Choroid plexus epithelial cell (primary cell): ENCODE measurements at regions not wholly inside any gene's neighbourhood (a gene's known extent, or its start where the extent isn't known, plus 50 kb on each side); places are given as distances from the start of the nearest gene placed in this dataset.

Source experiments
- DNase-seq: peaks from one replicate; pipeline ENCODE4 v3.0.0-alpha.2; 2010; ENCODE audit warnings: low read depth
- H3K4me3 ChIP-seq: 2 replicates; pipeline ENCODE4 v1.5.1; 2011; ENCODE audit warnings: low read depth, mild to moderate bottlenecking, control low read depth, low read length, moderate library complexity
- TF ChIP-seq, protein P1 (sequence below): conservative IDR thresholded peaks from 2 replicates; pipeline ENCODE4 v1.5.1; 2011; ENCODE audit warnings: low read depth, mild to moderate bottlenecking, control low read depth, inconsistent platforms, low read length, moderate library complexity

DNA sequence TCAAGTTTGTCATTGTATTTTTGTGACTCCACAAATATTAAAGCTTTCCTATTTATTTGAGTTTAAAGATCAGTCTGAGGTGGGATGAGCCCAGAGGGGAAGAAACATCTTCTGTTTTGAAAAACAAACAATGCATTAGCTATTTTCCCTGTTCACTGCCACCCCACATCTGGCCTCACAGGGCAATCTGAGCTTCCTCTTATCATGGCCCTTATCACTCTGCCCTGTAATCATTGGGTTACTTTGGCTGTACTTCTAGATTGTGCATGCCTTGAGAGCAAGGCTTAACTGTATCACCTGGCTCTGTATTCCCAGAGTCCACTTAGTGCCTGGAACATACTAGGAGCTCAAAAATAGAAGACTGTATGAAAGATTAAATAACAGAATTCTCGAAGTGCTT, 241.6 kb upstream of the NT5C1B start:
- no peak overlapping the region for H3K4me3 ChIP-seq
- TF ChIP-seq, protein P1, sequence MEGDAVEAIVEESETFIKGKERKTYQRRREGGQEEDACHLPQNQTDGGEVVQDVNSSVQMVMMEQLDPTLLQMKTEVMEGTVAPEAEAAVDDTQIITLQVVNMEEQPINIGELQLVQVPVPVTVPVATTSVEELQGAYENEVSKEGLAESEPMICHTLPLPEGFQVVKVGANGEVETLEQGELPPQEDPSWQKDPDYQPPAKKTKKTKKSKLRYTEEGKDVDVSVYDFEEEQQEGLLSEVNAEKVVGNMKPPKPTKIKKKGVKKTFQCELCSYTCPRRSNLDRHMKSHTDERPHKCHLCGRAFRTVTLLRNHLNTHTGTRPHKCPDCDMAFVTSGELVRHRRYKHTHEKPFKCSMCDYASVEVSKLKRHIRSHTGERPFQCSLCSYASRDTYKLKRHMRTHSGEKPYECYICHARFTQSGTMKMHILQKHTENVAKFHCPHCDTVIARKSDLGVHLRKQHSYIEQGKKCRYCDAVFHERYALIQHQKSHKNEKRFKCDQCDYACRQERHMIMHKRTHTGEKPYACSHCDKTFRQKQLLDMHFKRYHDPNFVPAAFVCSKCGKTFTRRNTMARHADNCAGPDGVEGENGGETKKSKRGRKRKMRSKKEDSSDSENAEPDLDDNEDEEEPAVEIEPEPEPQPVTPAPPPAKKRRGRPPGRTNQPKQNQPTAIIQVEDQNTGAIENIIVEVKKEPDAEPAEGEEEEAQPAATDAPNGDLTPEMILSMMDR: no peak

DNA sequence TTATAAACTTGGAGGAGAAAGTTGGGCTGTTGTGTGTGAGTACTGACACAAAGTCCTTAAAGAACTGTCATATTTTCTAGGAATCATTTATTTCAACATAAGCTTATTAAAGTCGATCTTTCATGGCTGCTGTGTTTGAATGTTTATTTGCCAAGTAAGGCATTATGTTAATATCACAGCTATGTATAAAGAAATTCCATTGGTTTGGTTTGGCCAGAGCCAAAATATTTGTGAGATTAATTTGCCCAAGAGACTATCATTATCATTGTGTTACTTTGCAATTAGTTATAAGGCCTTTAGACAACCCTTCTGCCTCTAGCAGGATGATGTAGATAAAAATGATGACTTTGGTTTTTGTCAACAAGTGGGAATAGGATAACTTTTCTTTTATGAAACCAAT, 240.6 kb upstream of the NT5C1B start:
- H3K4me3 ChIP-seq: no peak overlapping the region
- peak; percentile 19 for DNase-seq
- TF ChIP-seq, protein P1: no peak

More for the DNA sequence above, 241.6 kb upstream of the NT5C1B start:
- DNase-seq: no peak

DNA sequence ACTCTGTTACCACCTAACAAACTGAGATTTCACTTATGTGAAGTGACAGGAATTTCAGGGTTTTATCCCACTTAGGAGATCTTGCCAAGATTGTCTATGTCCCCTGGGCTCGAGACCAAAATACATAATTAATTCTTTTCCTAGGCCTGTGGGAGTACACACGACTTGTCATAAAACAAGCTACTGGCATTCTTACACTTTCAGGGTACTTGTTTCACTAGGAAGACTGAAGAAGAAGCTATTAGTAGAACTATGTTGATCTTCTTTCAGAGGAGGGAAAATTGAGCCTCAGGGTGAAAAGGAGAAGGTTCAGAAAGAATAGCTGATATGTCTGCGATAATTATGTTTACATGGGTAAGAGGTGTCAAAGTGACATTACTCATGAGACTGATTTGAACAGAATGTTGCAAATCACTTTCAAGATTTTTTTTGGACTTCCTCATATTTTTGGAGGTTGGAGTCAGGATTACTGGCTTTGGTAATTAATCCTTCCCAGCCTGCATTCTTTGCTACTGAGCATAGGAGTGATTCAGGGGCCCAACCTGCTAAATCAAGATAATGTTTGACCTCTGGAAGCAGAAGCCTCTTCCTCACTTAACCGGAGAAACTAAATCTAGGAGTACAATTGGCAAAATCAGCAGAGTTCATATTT, 240.0 kb upstream of the NT5C1B start:
- H3K4me3 ChIP-seq: no peak overlapping the region
- peak; percentile 38 for DNase-seq
- TF ChIP-seq, protein P1: no peak

DNA sequence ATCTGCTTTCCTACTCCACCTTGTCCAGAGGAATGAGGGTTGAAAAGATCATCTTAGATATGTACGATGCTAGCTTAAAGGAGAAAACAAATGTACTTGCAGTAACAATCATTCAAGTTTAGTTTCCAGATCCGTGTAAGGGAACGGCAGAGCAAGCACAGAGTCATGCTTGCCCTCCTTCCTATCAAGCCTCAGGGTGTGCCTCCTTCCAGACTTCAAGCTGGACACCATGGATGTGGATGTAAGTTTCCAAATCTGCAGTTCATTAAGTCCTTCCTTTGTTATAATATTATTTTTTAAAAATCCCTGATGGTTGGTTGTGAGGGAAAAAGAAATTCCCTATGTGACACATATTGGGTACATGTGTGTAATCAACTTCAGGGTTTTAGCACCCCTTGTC, 238.9 kb upstream of the NT5C1B start:
- no peak overlapping the region for H3K4me3 ChIP-seq
- DNase-seq: no peak
- TF ChIP-seq, protein P1: no peak

DNA sequence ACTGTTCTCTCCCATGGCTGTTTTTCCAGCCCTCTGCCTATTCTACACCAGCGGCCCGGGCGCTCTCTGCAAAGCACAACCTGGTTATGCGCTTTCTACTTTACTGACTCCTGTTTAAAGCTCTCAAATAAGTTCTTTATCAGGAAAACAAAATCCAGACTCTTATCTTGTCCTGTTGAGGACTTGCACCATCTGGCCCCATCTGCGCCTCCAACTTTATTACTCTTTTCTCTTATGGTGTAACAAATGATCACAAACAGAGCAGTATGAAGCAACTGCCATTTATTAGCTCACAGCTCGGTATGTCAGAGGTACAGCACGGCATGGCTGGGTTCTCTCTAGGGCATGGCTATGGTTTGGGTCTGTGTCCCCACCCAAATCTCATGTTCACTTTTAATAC, 236.5 kb upstream of the NT5C1B start:
- TF ChIP-seq, protein P1: no peak
- no peak overlapping the region for H3K4me3 ChIP-seq
- DNase-seq: no peak

DNA sequence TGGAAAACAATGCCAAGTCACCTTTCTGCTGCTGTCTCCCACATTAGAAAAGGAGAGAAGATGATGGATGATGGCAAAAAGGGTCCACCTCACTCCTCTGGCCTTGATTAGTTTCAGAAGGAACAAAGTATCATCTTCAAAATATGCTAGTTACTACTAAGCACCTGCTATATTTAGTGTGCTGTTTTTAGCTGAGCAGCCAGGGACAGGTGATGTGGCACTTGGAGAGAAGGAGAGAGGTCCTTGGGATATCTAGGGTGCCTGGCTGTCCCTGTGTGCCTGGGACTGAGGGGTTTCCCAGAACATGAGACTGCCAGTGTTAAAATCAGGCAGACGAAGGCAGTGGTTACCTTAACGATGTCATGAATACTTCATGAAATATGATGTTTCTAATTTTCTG, 235.5 kb upstream of the NT5C1B start:
- TF ChIP-seq, protein P1: no peak
- no peak overlapping the region for H3K4me3 ChIP-seq
- DNase-seq: no peak

DNA sequence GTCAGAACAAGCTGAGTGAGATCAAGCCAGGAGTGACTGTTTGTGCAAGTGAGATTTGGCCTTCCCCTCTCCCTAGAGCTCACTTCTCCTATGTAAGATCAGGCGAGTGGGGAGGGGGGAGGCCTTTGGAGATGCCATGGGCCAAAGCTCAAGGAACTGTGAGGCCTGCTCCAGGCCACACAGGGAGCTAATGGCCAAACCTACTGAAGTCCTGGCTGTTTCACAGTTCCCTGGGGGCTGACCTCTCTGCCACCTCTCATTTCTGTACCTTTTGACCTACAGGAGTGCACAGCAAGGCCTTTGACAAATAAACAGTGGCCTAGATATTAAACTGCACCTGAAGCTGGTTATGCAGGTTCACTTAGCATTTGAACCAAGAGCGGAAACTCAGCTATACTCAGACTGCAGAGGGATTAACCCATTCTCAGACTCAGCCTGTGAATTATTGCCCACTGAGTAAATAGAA, 235.0 kb upstream of the NT5C1B start:
- TF ChIP-seq, protein P1: no peak
- DNase-seq: no peak
- no peak overlapping the region for H3K4me3 ChIP-seq
